Erythroblast (primary cell): ENCODE measurements at regions not wholly inside any gene's neighbourhood (a gene's known extent, or its start where the extent isn't known, plus 50 kb on each side); places are given as distances from the start of the nearest gene placed in this dataset.

Experiments
- GATA1 ChIP-seq: IDR thresholded peaks from 2 replicates; pipeline ENCODE4 v1.6.1; 2011; ENCODE audit warnings: low read depth, mild to moderate bottlenecking, control low read depth, low read length, moderate library complexity
- POLR2A ChIP-seq: IDR thresholded peaks from 2 replicates; pipeline ENCODE4 v1.6.1; 2011; ENCODE audit warnings: mild to moderate bottlenecking, low read length

- no peak for TF ChIP-seq POLR2A
- TF ChIP-seq GATA1: no peak
These were observed 285.6 kb downstream of the KCNJ2 start for GRCh38 chr17:70454908-70455307.
